ENCODE measurements at regions not wholly inside any gene's neighbourhood (a gene's known extent, or its start where the extent isn't known, plus 50 kb on each side); places are given as distances from the start of the nearest gene placed in this dataset.

DNA sequence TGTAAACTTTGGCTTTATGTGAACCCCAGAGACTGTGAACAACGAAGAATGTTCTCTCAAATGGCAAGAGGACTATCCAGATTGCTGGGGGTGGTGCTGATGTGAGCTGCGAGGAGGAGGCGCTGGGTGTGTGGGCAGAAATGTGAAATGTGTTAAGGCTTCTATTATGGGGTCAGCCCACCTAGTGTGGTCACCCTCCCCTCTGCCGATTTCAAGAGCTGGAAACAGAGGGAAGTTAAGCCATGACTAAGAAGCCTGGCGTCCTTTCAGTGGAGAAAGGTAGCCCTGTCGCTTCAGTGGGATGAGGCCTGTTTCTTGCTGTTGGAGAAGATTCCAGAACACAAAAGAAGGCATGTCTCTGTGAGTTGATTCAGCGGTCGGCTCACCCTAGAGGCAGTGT is 89.0 kb upstream of the KCTD1 start:
- Histone ChIP-seq H3K9me3 (no peaks in the 10 kb centered on the region), H3K27me3 (no peaks in the 10 kb centered on the region), H3K36me3 (no peaks in the 10 kb centered on the region), H3K4me3 (no peak overlapping the region), H3K4me1 (peaks cover 0 to 2% (median 0%) of the 10 kb centered on the region in 4 donors), H3K27ac (no peak overlapping the region)
- DNase-seq (no peak), ATAC-seq (ENCODE audit: low FRiP score in 2 of 2) (no peak)
- TF ChIP-seq POLR2A (IDR thresholded peaks at IDR 0.05) (no peak), POLR2AphosphoS5 (IDR thresholded peaks at IDR 0.05) (no peak), EP300 (IDR thresholded peaks at IDR 0.05) (no peak)
- TF ChIP-seq, protein P1, sequence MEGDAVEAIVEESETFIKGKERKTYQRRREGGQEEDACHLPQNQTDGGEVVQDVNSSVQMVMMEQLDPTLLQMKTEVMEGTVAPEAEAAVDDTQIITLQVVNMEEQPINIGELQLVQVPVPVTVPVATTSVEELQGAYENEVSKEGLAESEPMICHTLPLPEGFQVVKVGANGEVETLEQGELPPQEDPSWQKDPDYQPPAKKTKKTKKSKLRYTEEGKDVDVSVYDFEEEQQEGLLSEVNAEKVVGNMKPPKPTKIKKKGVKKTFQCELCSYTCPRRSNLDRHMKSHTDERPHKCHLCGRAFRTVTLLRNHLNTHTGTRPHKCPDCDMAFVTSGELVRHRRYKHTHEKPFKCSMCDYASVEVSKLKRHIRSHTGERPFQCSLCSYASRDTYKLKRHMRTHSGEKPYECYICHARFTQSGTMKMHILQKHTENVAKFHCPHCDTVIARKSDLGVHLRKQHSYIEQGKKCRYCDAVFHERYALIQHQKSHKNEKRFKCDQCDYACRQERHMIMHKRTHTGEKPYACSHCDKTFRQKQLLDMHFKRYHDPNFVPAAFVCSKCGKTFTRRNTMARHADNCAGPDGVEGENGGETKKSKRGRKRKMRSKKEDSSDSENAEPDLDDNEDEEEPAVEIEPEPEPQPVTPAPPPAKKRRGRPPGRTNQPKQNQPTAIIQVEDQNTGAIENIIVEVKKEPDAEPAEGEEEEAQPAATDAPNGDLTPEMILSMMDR (IDR thresholded peaks at IDR 0.05), result no peak
- WGBS, 2 donors, result 72 to 84% methylated on average over 8 of the region's 8 CpGs

DNA sequence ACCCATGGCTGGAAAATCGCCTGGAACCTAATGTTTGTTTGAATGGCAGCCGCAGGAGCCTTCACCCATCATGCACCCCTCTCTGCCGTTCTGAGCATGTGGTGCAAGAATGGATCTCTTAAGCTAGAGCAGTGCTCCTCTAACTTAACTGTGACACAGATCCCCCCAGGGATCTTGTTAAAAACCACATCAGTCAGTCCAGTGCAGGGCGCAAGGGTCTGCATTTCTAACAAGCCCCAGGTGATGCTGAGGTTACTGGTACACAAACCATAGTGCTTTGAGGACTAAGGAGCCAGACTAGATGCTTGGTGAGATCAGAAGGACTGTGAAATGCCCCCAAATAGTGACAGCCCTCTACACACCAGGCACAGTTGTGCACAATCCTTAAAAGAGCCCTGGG is 87.1 kb upstream of the KCTD1 start:
- Histone ChIP-seq H3K36me3 (no peaks in the 10 kb centered on the region), H3K27ac (no peak overlapping the region), H3K4me3 (no peak overlapping the region), H3K4me1 (no peaks in the 10 kb centered on the region), H3K9me3 (no peaks in the 10 kb centered on the region), H3K27me3 (no peaks in the 10 kb centered on the region)
- TF ChIP-seq EP300 (IDR thresholded peaks at IDR 0.05) (no peak), POLR2AphosphoS5 (IDR thresholded peaks at IDR 0.05) (no peak), POLR2A (IDR thresholded peaks at IDR 0.05) (no peak)
- TF ChIP-seq, protein P1 (IDR thresholded peaks at IDR 0.05), result no peak
- no peak for DNase-seq
- 84 to 87% methylated on average over 4 of the region's 4 CpGs for WGBS, 2 donors
- no peak for ATAC-seq (ENCODE audit: low FRiP score in 2 of 2)

DNA sequence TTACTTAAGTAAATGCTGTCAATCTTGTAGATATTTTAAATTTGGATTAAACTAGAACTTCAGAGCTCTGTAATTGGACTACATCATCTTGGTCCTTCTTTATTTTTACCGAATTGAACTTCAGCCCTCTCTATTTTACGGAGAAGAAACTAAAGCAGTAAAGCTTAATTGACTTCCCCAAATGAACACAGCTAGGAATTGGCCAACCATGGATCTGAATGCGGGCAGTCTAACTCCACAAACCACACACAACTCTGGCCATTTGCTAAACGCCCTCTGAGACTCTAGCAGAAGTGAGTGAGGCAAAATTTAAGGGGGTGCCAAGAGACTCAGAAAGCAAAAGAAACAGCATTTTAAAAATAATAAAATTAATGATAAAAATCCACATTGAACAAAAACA is 86.3 kb upstream of the KCTD1 start:
- DNase-seq, result no peak

DNA sequence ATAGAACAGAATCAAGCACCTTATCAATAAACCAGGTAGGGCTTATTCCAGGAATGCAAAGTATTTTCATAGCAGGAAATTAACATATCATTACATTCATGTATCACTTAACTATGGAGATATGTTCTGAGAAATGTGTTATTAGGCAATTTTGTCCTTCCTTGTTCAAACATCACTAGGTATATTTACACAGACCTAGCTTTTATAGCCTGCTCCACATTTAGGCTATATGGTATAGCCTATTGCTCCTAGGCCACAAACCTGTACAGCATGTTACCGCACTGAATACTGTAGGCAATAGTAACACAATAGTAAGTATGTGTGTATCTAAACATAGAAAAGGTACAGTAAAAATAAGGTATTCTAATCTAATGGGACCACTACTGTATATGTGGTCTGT is 82.8 kb upstream of the KCTD1 start:
- ATAC-seq (ENCODE audit: low FRiP score in 2 of 2), result no peak
- Histone ChIP-seq H3K27ac (no peak overlapping the region), H3K27me3 (no peaks in the 10 kb centered on the region), H3K36me3 (no peaks in the 10 kb centered on the region), H3K4me1 (no peaks in the 10 kb centered on the region), H3K9me3 (no peaks in the 10 kb centered on the region), H3K4me3 (no peak overlapping the region)
- DNase-seq, result no peak
- 0 to 31% methylated on average over 1 of the region's 1 CpG for WGBS, 2 donors
- TF ChIP-seq EP300 (IDR thresholded peaks at IDR 0.05), result no peak
- TF ChIP-seq, protein P1 (IDR thresholded peaks at IDR 0.05), result no peak
- no peak for TF ChIP-seq POLR2A (IDR thresholded peaks at IDR 0.05)
- TF ChIP-seq POLR2AphosphoS5 (IDR thresholded peaks at IDR 0.05), result no peak

More for the DNA sequence above, 86.3 kb upstream of the KCTD1 start:
- Histone ChIP-seq H3K4me3 (no peak overlapping the region), H3K27me3 (no peaks in the 10 kb centered on the region), H3K9me3 (no peaks in the 10 kb centered on the region), H3K4me1 (no peaks in the 10 kb centered on the region), H3K36me3 (no peaks in the 10 kb centered on the region), H3K27ac (no peak overlapping the region)
- no peak for ATAC-seq (ENCODE audit: low FRiP score in 2 of 2)
- TF ChIP-seq POLR2A (IDR thresholded peaks at IDR 0.05), result no peak
- TF ChIP-seq POLR2AphosphoS5 (IDR thresholded peaks at IDR 0.05), result no peak
- TF ChIP-seq EP300 (IDR thresholded peaks at IDR 0.05), result no peak
- TF ChIP-seq, protein P1 (IDR thresholded peaks at IDR 0.05), result no peak
- WGBS, 2 donors, result 70 to 73% methylated on average over 4 of the region's 4 CpGs

DNA sequence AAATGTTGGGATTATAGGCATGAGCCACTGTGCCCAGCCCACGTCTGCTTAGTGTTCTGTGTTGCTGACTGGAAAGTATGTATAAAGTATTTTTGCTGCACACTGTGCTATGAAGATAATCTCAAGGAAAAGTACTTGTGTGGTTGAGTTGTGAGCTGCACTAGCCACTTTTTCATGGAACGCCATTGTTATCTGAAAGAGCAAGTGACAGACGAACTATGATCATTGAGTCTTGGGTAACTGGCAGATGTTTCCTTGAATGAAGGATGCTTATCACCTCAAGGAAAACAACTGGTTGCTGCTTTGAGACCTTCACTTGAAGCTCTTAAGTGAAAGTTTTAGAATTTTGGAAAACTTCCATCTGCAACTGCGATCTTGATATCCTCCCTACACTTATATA is 82.2 kb upstream of the KCTD1 start:
- no peaks in the 10 kb centered on the region for H3K4me1 ChIP-seq
- H3K27me3 ChIP-seq, result no peaks in the 10 kb centered on the region
- TF ChIP-seq POLR2A (IDR thresholded peaks at IDR 0.05) (no peak), POLR2AphosphoS5 (IDR thresholded peaks at IDR 0.05) (no peak), EP300 (IDR thresholded peaks at IDR 0.05) (no peak)
- TF ChIP-seq, protein P1 (IDR thresholded peaks at IDR 0.05), result no peak
- 75 to 83% methylated on average over 4 of the region's 4 CpGs for WGBS, 2 donors
- H3K4me3 ChIP-seq, result no peak overlapping the region
- H3K9me3 ChIP-seq, result peaks cover 0 to 1% (median 0%) of the 10 kb centered on the region in 4 donors
- ATAC-seq (ENCODE audit: low FRiP score in 2 of 2) (no peak), DNase-seq (no peak)
- no peaks in the 10 kb centered on the region for H3K36me3 ChIP-seq
- no peak overlapping the region for H3K27ac ChIP-seq
